MM.1S (cell line): ENCODE measurements at regions not wholly inside any gene's neighbourhood (a gene's known extent, or its start where the extent isn't known, plus 50 kb on each side); places are given as distances from the start of the nearest gene placed in this dataset.

ENCODE experiments used
- CTCF ChIP-seq: fragments of 300-600 bp; sonication (generic); IDR thresholded peaks from 2 replicates; pipeline ENCODE4 v1.5.1; 2016; ENCODE audit warnings: antibody characterized with exemption, low read length, mixed read lengths
- EZH2 ChIP-seq: fragments of 300-600 bp; sonication (generic); optimal IDR thresholded peaks from 2 replicates; pipeline ENCODE3; 2017; ENCODE audit warnings: low read depth, mild to moderate bottlenecking, antibody characterized with exemption, low read length, mixed read lengths

DNA sequence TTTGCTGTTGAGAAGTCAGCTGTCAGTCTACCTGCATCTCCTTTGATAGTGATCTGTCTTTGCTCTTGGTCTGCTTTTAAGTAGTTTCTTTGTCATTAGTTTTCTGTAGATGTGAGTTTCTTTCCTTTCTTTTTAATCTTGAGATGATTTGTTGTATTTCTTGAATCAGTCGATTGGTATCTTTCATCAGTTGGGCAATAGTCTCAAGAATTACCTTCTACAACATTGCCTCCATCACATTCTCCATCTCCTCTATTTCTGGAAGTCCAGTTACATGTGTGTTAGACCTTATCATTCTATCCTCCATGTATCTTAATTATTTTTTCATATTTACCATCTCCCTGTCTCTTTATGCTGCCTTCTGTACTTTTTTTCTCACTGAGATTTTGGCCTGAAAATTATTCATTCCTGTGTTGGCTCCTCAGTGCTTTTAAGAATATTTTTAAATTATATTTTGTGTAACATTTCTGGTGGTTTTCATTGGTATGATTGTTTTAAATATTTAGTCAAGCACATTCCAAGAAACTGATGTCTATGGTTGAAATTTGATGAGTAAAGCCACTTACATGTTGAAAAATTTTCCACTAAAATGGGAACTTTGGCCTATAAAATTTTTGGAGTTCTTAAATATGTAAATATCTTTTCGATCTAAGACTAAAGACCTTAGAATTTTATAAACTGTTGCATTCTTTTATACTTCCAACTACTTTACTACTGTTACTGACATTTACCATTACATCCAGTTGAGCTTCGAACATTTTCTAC is 239.5 kb upstream of the MGAT5 start:
- TF ChIP-seq EZH2 (no peak), CTCF (no peak)
